WTC11 (cell line): ENCODE measurements at regions not wholly inside any gene's neighbourhood (a gene's known extent, or its start where the extent isn't known, plus 50 kb on each side); places are given as distances from the start of the nearest gene placed in this dataset.

Experiments used
- ATAC-seq: fragments of 200-7000 bp; cut with Tn5 transposase; 2 replicates; pipeline ENCODE4 v1.10.0; 2021; ENCODE audit warnings: mild to moderate bottlenecking, moderate library complexity
- CTCF ChIA-PET: fragments of 300-600 bp; sonication (Branson Sonifier 250); formaldehyde crosslinking; loops from one replicate; lab custom pipeline; 2021; ENCODE audit warnings: antibody characterized with exemption; lab: Charles Lee
- POLR2A ChIA-PET: fragments of 350-600 bp; sonication (Branson Sonifier 250); formaldehyde crosslinking; loops from one replicate; lab custom pipeline; 2021; ENCODE audit warnings: antibody characterized with exemption; lab: Charles Lee
- DNase-seq: peaks from one replicate; pipeline ENCODE4 v3.0.0; 2021; ENCODE audit warnings: low spot score
- H3K27ac Mint-ChIP-seq: 2 replicates; pipeline ENCODE4 v1.8.0; 2021; ENCODE audit warnings: mixed read lengths
- H3K27me3 Mint-ChIP-seq: 2 replicates; pipeline ENCODE4 v1.8.0; 2021; ENCODE audit warnings: low read depth, mild to moderate bottlenecking, moderate library complexity, mixed read lengths
- H3K36me3 Mint-ChIP-seq: 2 replicates; pipeline ENCODE4 v1.8.0; 2021; ENCODE audit warnings: mixed read lengths
- H3K4me1 Mint-ChIP-seq: 2 replicates; pipeline ENCODE4 v1.8.0; 2022; ENCODE audit warnings: mixed read lengths
- H3K4me3 Mint-ChIP-seq: 2 replicates; pipeline ENCODE4 v1.8.0; 2021; ENCODE audit warnings: mild to moderate bottlenecking, moderate library complexity, mixed read lengths
- H3K9me3 Mint-ChIP-seq: 2 replicates; pipeline ENCODE4 v1.8.0; 2021; ENCODE audit warnings: mixed read lengths
- CBFB ChIP-seq: sonication (generic); formaldehyde crosslinking; IDR thresholded peaks from 2 replicates; pipeline ENCODE4 v1.8.1; 2022; ENCODE audit warnings: mild to moderate bottlenecking, low read depth, missing genetic modification reagents
- CREB1 ChIP-seq: sonication (generic); formaldehyde crosslinking; IDR thresholded peaks from 2 replicates; pipeline ENCODE4 v1.8.0; 2023; ENCODE audit warnings: mild to moderate bottlenecking, missing genetic modification reagents
- ELF4 ChIP-seq: sonication (generic); formaldehyde crosslinking; IDR thresholded peaks from 2 replicates; pipeline ENCODE4 v1.8.1; 2022; ENCODE audit warnings: low read depth, mild to moderate bottlenecking, moderate library complexity, missing genetic modification reagents
- FOXJ3 ChIP-seq: sonication (generic); formaldehyde crosslinking; IDR thresholded peaks from 2 replicates; pipeline ENCODE4 v1.9.0; 2021; ENCODE audit warnings: missing genetic modification reagents, mild to moderate bottlenecking, borderline replicate concordance
- KAT7 ChIP-seq: sonication (generic); formaldehyde crosslinking; IDR thresholded peaks from 2 replicates; pipeline ENCODE4 v1.8.1; 2023; ENCODE audit warnings: missing genetic modification reagents, mild to moderate bottlenecking, borderline replicate concordance
- MXD4 ChIP-seq: fragments of 250-450 bp; sonication (Bioruptor Pico); IDR thresholded peaks from 2 replicates; pipeline ENCODE4 v1.8.0; 2021; ENCODE audit warnings: mild to moderate bottlenecking, moderate library complexity, borderline replicate concordance
- NFATC4 ChIP-seq: fragments of 250-450 bp; sonication (Bioruptor Pico); IDR thresholded peaks from 2 replicates; pipeline ENCODE4 v1.9.0; 2021; ENCODE audit warnings: mild to moderate bottlenecking
- PRRX2 ChIP-seq: fragments of 250-450 bp; sonication (Bioruptor Pico); IDR thresholded peaks from 2 replicates; pipeline ENCODE4 v1.8.0; 2021; ENCODE audit warnings: mild to moderate bottlenecking
- SMAD3 ChIP-seq: sonication (generic); formaldehyde crosslinking; IDR thresholded peaks from 2 replicates; pipeline ENCODE4 v1.8.0; 2022; ENCODE audit warnings: missing genetic modification reagents, mild to moderate bottlenecking, borderline replicate concordance
- TCF7 ChIP-seq: sonication (generic); formaldehyde crosslinking; IDR thresholded peaks from 2 replicates; pipeline ENCODE4 v1.8.0; 2022; ENCODE audit warnings: mild to moderate bottlenecking, low read depth, missing genetic modification reagents, moderate library complexity
- ZNF121 ChIP-seq: sonication (generic); formaldehyde crosslinking; IDR thresholded peaks from 2 replicates; pipeline ENCODE4 v1.8.0; 2023; ENCODE audit warnings: missing genetic modification reagents
- ZNF281 ChIP-seq: sonication (generic); formaldehyde crosslinking; IDR thresholded peaks from 2 replicates; pipeline ENCODE4 v1.8.0; 2023; ENCODE audit warnings: mild to moderate bottlenecking, missing genetic modification reagents
- ZNF317 ChIP-seq: sonication (generic); formaldehyde crosslinking; IDR thresholded peaks from 2 replicates; pipeline ENCODE4 v1.8.1; 2023; ENCODE audit warnings: low read depth, mild to moderate bottlenecking, moderate library complexity, missing genetic modification reagents, borderline replicate concordance
- ZNF512 ChIP-seq: sonication (generic); formaldehyde crosslinking; IDR thresholded peaks from 2 replicates; pipeline ENCODE4 v1.8.1; 2022; ENCODE audit warnings: missing genetic modification reagents, borderline replicate concordance
- TF ChIP-seq, protein P1 (sequence below): sonication (generic); formaldehyde crosslinking; IDR thresholded peaks from 2 replicates; pipeline ENCODE4 v1.8.1; 2023; ENCODE audit warnings: mild to moderate bottlenecking, missing genetic modification reagents, borderline replicate concordance
- TF ChIP-seq, protein P2 (sequence below): fragments of 250-450 bp; sonication (Bioruptor Pico); IDR thresholded peaks from 2 replicates; pipeline ENCODE4 v1.9.0; 2021; ENCODE audit warnings: mild to moderate bottlenecking
- TF ChIP-seq, protein P3 (sequence below): sonication (generic); formaldehyde crosslinking; conservative IDR thresholded peaks from 2 replicates; pipeline ENCODE4 v1.8.1; 2022; ENCODE audit warnings: mild to moderate bottlenecking, missing genetic modification reagents
- TF ChIP-seq, protein P4 (sequence below): sonication (generic); formaldehyde crosslinking; IDR thresholded peaks from 2 replicates; pipeline ENCODE4 v1.8.0; 2022; ENCODE audit warnings: mild to moderate bottlenecking, missing genetic modification reagents
- TF ChIP-seq, protein P5 (sequence below): sonication (generic); formaldehyde crosslinking; IDR thresholded peaks from 2 replicates; pipeline ENCODE4 v1.8.0; 2023; ENCODE audit warnings: missing genetic modification reagents, mild to moderate bottlenecking, borderline replicate concordance

DNA sequence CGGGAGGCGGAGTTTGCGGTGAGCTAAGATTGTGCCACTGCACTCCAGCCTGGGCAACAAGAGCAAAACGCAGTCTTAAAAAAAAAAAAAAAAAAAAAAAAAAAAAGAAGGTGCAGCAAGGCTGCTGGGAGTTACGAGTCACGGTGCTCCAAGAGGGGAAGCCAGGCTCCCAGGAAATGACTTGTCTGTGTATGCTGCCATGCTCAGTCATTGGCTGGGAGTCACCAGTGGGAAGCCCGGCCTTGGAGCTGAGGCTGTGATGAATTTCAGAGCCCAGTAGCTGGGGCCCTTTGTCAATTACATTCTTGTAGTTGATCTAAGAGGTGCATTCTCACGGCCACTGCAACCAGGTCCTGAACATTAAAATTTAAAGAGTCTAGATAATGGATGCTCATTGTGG, 1105.1 kb upstream of the TENM3 start (continued):
- TF ChIP-seq, protein P1, sequence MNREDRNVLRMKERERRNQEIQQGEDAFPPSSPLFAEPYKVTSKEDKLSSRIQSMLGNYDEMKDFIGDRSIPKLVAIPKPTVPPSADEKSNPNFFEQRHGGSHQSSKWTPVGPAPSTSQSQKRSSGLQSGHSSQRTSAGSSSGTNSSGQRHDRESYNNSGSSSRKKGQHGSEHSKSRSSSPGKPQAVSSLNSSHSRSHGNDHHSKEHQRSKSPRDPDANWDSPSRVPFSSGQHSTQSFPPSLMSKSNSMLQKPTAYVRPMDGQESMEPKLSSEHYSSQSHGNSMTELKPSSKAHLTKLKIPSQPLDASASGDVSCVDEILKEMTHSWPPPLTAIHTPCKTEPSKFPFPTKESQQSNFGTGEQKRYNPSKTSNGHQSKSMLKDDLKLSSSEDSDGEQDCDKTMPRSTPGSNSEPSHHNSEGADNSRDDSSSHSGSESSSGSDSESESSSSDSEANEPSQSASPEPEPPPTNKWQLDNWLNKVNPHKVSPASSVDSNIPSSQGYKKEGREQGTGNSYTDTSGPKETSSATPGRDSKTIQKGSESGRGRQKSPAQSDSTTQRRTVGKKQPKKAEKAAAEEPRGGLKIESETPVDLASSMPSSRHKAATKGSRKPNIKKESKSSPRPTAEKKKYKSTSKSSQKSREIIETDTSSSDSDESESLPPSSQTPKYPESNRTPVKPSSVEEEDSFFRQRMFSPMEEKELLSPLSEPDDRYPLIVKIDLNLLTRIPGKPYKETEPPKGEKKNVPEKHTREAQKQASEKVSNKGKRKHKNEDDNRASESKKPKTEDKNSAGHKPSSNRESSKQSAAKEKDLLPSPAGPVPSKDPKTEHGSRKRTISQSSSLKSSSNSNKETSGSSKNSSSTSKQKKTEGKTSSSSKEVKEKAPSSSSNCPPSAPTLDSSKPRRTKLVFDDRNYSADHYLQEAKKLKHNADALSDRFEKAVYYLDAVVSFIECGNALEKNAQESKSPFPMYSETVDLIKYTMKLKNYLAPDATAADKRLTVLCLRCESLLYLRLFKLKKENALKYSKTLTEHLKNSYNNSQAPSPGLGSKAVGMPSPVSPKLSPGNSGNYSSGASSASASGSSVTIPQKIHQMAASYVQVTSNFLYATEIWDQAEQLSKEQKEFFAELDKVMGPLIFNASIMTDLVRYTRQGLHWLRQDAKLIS (CRISPR knock-in tag): no peak
- TF ChIP-seq ZNF281 (CRISPR knock-in tag) (no peak), CBFB (CRISPR knock-in tag) (no peak), MXD4 (no peak), ZNF512 (no peak), ELF4 (CRISPR knock-in tag) (no peak), SMAD3 (CRISPR knock-in tag) (no peak), NFATC4 (CRISPR knock-in tag) (no peak)
- TF ChIP-seq, protein P2, sequence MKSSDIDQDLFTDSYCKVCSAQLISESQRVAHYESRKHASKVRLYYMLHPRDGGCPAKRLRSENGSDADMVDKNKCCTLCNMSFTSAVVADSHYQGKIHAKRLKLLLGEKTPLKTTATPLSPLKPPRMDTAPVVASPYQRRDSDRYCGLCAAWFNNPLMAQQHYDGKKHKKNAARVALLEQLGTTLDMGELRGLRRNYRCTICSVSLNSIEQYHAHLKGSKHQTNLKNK: no peak

- Mint-ChIP-seq H3K4me1 (0 out of 2 replicates have a peak, but pooled peaks cover 6% of the 10 kb centered on the region), H3K4me3 (no peak overlapping the region), H3K36me3 (no peaks in the 10 kb centered on the region), H3K27ac (no peak overlapping the region), H3K27me3 (peaks cover 6% of the 10 kb centered on the region), H3K9me3 (no peaks in the 10 kb centered on the region)
- ChIA-PET CTCF (no interaction called here), POLR2A (no interaction called here)
- DNase-seq (no peak), ATAC-seq (no peak)
- no peak for TF ChIP-seq PRRX2 (CRISPR knock-in tag)
- no peak for TF ChIP-seq CREB1 (CRISPR knock-in tag)
- TF ChIP-seq ZNF317: no peak
- no peak for TF ChIP-seq TCF7 (CRISPR knock-in tag)
- TF ChIP-seq, protein P3, sequence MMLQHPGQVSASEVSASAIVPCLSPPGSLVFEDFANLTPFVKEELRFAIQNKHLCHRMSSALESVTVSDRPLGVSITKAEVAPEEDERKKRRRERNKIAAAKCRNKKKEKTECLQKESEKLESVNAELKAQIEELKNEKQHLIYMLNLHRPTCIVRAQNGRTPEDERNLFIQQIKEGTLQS (CRISPR knock-in tag): no peak
- TF ChIP-seq ZNF121 (CRISPR knock-in tag): no peak
- TF ChIP-seq, protein P4, sequence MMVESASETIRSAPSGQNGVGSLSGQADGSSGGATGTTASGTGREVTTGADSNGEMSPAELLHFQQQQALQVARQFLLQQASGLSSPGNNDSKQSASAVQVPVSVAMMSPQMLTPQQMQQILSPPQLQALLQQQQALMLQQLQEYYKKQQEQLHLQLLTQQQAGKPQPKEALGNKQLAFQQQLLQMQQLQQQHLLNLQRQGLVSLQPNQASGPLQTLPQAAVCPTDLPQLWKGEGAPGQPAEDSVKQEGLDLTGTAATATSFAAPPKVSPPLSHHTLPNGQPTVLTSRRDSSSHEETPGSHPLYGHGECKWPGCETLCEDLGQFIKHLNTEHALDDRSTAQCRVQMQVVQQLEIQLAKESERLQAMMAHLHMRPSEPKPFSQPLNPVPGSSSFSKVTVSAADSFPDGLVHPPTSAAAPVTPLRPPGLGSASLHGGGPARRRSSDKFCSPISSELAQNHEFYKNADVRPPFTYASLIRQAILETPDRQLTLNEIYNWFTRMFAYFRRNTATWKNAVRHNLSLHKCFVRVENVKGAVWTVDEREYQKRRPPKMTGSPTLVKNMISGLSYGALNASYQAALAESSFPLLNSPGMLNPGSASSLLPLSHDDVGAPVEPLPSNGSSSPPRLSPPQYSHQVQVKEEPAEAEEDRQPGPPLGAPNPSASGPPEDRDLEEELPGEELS (CRISPR knock-in tag): no peak
- no peak for TF ChIP-seq SMAD3 (CRISPR knock-in tag)
- TF ChIP-seq, protein P5, sequence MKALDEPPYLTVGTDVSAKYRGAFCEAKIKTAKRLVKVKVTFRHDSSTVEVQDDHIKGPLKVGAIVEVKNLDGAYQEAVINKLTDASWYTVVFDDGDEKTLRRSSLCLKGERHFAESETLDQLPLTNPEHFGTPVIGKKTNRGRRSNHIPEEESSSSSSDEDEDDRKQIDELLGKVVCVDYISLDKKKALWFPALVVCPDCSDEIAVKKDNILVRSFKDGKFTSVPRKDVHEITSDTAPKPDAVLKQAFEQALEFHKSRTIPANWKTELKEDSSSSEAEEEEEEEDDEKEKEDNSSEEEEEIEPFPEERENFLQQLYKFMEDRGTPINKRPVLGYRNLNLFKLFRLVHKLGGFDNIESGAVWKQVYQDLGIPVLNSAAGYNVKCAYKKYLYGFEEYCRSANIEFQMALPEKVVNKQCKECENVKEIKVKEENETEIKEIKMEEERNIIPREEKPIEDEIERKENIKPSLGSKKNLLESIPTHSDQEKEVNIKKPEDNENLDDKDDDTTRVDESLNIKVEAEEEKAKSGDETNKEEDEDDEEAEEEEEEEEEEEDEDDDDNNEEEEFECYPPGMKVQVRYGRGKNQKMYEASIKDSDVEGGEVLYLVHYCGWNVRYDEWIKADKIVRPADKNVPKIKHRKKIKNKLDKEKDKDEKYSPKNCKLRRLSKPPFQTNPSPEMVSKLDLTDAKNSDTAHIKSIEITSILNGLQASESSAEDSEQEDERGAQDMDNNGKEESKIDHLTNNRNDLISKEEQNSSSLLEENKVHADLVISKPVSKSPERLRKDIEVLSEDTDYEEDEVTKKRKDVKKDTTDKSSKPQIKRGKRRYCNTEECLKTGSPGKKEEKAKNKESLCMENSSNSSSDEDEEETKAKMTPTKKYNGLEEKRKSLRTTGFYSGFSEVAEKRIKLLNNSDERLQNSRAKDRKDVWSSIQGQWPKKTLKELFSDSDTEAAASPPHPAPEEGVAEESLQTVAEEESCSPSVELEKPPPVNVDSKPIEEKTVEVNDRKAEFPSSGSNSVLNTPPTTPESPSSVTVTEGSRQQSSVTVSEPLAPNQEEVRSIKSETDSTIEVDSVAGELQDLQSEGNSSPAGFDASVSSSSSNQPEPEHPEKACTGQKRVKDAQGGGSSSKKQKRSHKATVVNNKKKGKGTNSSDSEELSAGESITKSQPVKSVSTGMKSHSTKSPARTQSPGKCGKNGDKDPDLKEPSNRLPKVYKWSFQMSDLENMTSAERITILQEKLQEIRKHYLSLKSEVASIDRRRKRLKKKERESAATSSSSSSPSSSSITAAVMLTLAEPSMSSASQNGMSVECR (CRISPR knock-in tag): no peak
- TF ChIP-seq FOXJ3 (CRISPR knock-in tag): no peak
- TF ChIP-seq KAT7 (CRISPR knock-in tag): no peak
These were observed 1103.1 kb upstream of the TENM3 start for GRCh38 chr4:181140037-181140603.
